Prostate gland (tissue), 2 donors: ENCODE measurements at regions not wholly inside any gene's neighbourhood (a gene's known extent, or its start where the extent isn't known, plus 50 kb on each side); places are given as distances from the start of the nearest gene placed in this dataset.

Experiments used
- POLR2A ChIP-seq: fragments of 450-650 bp; IDR thresholded peaks from one replicate; pipeline ENCODE4 v1.6.1; 2016; ENCODE audit warnings: antibody characterized with exemption, mild to moderate bottlenecking
- POLR2AphosphoS5 ChIP-seq: sonication (generic); formaldehyde crosslinking; IDR thresholded peaks from one replicate; pipeline ENCODE4 v1.6.1; 2017; ENCODE audit warnings: antibody characterized with exemption
- TF ChIP-seq, protein P1 (sequence below), 4 experiments: fragments of 200-600 bp in 2 of 4; fragments of 450-650 bp in 2 of 4; sonication (generic) in 2 of 4; IDR thresholded peaks; 1 replicate in 3 of 4; 2 replicates in 1 of 4; pipeline ENCODE4 v1.5.1; 2016 to 2019; ENCODE audit warnings: antibody characterized with exemption in 4 of 4, mild to moderate bottlenecking in 2 of 4, moderate library complexity in 2 of 4

DNA sequence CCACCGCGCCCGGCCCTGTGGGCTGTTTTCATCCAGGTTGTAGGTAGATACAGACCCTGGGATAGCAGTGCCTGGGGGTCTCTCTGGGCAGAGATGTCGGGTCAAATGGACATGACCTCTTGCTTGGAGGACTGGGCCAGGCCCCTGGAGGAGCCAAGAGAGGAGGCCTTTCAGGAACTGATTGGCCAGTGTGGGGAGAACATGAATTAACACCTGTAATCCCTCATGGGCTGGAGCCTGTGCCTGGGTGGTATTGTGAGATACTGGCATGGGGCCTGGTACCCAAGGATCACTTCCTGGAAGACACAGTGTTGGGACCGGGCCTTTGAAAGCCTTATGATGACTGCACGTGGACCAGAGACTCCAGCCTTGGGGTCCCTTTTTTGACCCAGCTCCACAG is 158.7 kb upstream of the SKOR2 start:
- TF ChIP-seq, protein P1, sequence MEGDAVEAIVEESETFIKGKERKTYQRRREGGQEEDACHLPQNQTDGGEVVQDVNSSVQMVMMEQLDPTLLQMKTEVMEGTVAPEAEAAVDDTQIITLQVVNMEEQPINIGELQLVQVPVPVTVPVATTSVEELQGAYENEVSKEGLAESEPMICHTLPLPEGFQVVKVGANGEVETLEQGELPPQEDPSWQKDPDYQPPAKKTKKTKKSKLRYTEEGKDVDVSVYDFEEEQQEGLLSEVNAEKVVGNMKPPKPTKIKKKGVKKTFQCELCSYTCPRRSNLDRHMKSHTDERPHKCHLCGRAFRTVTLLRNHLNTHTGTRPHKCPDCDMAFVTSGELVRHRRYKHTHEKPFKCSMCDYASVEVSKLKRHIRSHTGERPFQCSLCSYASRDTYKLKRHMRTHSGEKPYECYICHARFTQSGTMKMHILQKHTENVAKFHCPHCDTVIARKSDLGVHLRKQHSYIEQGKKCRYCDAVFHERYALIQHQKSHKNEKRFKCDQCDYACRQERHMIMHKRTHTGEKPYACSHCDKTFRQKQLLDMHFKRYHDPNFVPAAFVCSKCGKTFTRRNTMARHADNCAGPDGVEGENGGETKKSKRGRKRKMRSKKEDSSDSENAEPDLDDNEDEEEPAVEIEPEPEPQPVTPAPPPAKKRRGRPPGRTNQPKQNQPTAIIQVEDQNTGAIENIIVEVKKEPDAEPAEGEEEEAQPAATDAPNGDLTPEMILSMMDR (IDR thresholded peaks at IDR 0.05): no peak
- no peak for TF ChIP-seq POLR2AphosphoS5
- TF ChIP-seq POLR2A: no peak
